GM23338 (cell line): ENCODE measurements at regions not wholly inside any gene's neighbourhood (a gene's known extent, or its start where the extent isn't known, plus 50 kb on each side); places are given as distances from the start of the nearest gene placed in this dataset.

Source experiments
- ATAC-seq: fragments of 200-7000 bp; cut with Tn5 transposase; 3 replicates; pipeline ENCODE4 v1.9.1; 2020
- DNase-seq: peaks from one replicate; pipeline ENCODE4 v3.0.0-alpha.2; 2015; ENCODE audit warnings: low spot score
- H2AFZ ChIP-seq: fragments of 200-600 bp; sonication (generic); 2 replicates; pipeline ENCODE4 v1.8.0; 2016; ENCODE audit warnings: antibody characterized with exemption, mild to moderate bottlenecking, moderate library complexity
- H3F3A ChIP-seq: fragments of 200-600 bp; sonication (generic); replicated peaks from 2 replicates; pipeline ENCODE4 v1.8.0; 2017; ENCODE audit warnings: antibody characterized with exemption, mixed run types, low read depth
- H3K27ac ChIP-seq: fragments of 200-600 bp; sonication (generic); 2 replicates; pipeline ENCODE4 v1.6.1; 2016; ENCODE audit warnings: low read depth
- H3K27me3 ChIP-seq: fragments of 200-600 bp; sonication (generic); 2 replicates; pipeline ENCODE4 v1.8.0; 2016; ENCODE audit warnings: mild to moderate bottlenecking, mixed run types, moderate library complexity; ENCODE audit not compliant: insufficient read depth
- H3K36me3 ChIP-seq: fragments of 200-600 bp; sonication (generic); 2 replicates; pipeline ENCODE4 v1.8.0; 2016; ENCODE audit warnings: mild to moderate bottlenecking; ENCODE audit not compliant: insufficient read depth
- H3K4me1 ChIP-seq: fragments of 200-600 bp; sonication (generic); 2 replicates; pipeline ENCODE4 v1.8.0; 2016; ENCODE audit warnings: mild to moderate bottlenecking, moderate library complexity; ENCODE audit not compliant: insufficient read depth
- H3K4me2 ChIP-seq: fragments of 200-600 bp; sonication (generic); 2 replicates; pipeline ENCODE4 v1.7.1; 2017; ENCODE audit warnings: mixed run types
- H3K4me3 ChIP-seq: fragments of 200-600 bp; sonication (generic); 2 replicates; pipeline ENCODE4 v1.6.1; 2016; ENCODE audit warnings: mixed run types
- H3K79me2 ChIP-seq: fragments of 200-600 bp; sonication (generic); replicated peaks from 2 replicates; pipeline ENCODE4 v1.8.0; 2017; ENCODE audit warnings: mild to moderate bottlenecking; ENCODE audit not compliant: insufficient read depth
- H3K9me2 ChIP-seq: fragments of 200-600 bp; sonication (generic); 2 replicates; pipeline ENCODE4 v1.8.0; 2017; ENCODE audit not compliant: insufficient read depth
- H4K20me1 ChIP-seq: fragments of 200-600 bp; sonication (generic); replicated peaks from 2 replicates; pipeline ENCODE4 v1.8.0; 2017; ENCODE audit warnings: mild to moderate bottlenecking; ENCODE audit not compliant: insufficient read depth
- H3K27ac Mint-ChIP-seq: 2 replicates; pipeline ENCODE4 v1.8.0; 2020; ENCODE audit warnings: inconsistent platforms, mild to moderate bottlenecking, moderate library complexity, mixed read lengths
- H3K27me3 Mint-ChIP-seq: 3 replicates; pipeline ENCODE4 v1.8.0; 2022; ENCODE audit warnings: low read depth, mild to moderate bottlenecking, moderate library complexity, mixed read lengths, inconsistent platforms; ENCODE audit not compliant: insufficient read depth, poor library complexity
- H3K36me3 Mint-ChIP-seq: 3 replicates; pipeline ENCODE4 v1.8.0; 2021; ENCODE audit warnings: low read depth, mild to moderate bottlenecking, inconsistent platforms, moderate library complexity, mixed read lengths
- H3K4me1 Mint-ChIP-seq: 3 replicates; pipeline ENCODE4 v1.8.0; 2020; ENCODE audit warnings: mild to moderate bottlenecking, inconsistent platforms, mixed read lengths
- H3K4me3 Mint-ChIP-seq: 3 replicates; pipeline ENCODE4 v1.8.0; 2021; ENCODE audit warnings: moderate library complexity, mild to moderate bottlenecking, inconsistent platforms, mixed read lengths
- H3K9me3 Mint-ChIP-seq: 3 replicates; pipeline ENCODE4 v1.8.0; 2020; ENCODE audit warnings: moderate library complexity, mild to moderate bottlenecking, inconsistent platforms, mixed read lengths
- CREB1 ChIP-seq: fragments of 250-450 bp; sonication (Bioruptor Pico); IDR thresholded peaks from 2 replicates; pipeline ENCODE4 v1.5.0; 2020; ENCODE audit warnings: low read depth, mild to moderate bottlenecking, moderate library complexity
- EZH2 ChIP-seq: fragments of 200-600 bp; sonication (generic); IDR thresholded peaks from one replicate; pipeline ENCODE4 v1.8.0; 2017; ENCODE audit warnings: antibody characterized with exemption, mild to moderate bottlenecking, low read depth; ENCODE audit not compliant: unreplicated experiment
- EZH2phosphoT487 ChIP-seq: fragments of 200-600 bp; sonication (generic); IDR thresholded peaks from one replicate; pipeline ENCODE4 v1.8.1; 2018; ENCODE audit warnings: antibody characterized with exemption; ENCODE audit not compliant: unreplicated experiment
- JUNB ChIP-seq: IDR thresholded peaks from one replicate; pipeline ENCODE4 v1.6.1; 2016; ENCODE audit warnings: antibody characterized with exemption; ENCODE audit not compliant: unreplicated experiment
- NANOG ChIP-seq: IDR thresholded peaks from 2 replicates; pipeline ENCODE4 v1.6.1; 2016; ENCODE audit warnings: antibody characterized with exemption, borderline replicate concordance
- POLR2AphosphoS5 ChIP-seq: IDR thresholded peaks from 2 replicates; pipeline ENCODE4 v1.6.1; 2016; ENCODE audit warnings: antibody characterized with exemption, low read depth
- STAT1 ChIP-seq: IDR thresholded peaks from one replicate; pipeline ENCODE4 v1.6.1; 2016; ENCODE audit warnings: antibody characterized with exemption; ENCODE audit not compliant: unreplicated experiment
- ZNF114 ChIP-seq: fragments of 250-450 bp; sonication (Bioruptor Pico); IDR thresholded peaks from 2 replicates; pipeline ENCODE4 v1.5.0; 2020; ENCODE audit warnings: mild to moderate bottlenecking, moderate library complexity
- ZNF331 ChIP-seq: fragments of 250-450 bp; sonication (Bioruptor Pico); IDR thresholded peaks from 2 replicates; pipeline ENCODE4 v1.5.0; 2020; ENCODE audit warnings: low read depth, mild to moderate bottlenecking, moderate library complexity
- TF ChIP-seq, protein P1 (sequence below), 2 experiments: fragments of 200-600 bp in 1 of 2; sonication (generic) in 1 of 2; conservative IDR thresholded peaks; 2 replicates each; pipeline versions ENCODE4 v1.5.1 to v1.6.1; 2016 to 2017; ENCODE audit warnings: antibody characterized with exemption in 2 of 2, low read depth in 2 of 2, mild to moderate bottlenecking in 2 of 2, moderate library complexity in 1 of 2
- TF ChIP-seq, protein P2 (sequence below): IDR thresholded peaks from one replicate; pipeline ENCODE4 v1.6.1; 2018; ENCODE audit warnings: antibody characterized with exemption; ENCODE audit not compliant: unreplicated experiment
- TF ChIP-seq, protein P3 (sequence below): IDR thresholded peaks from 2 replicates; pipeline ENCODE4 v1.6.1; 2016; ENCODE audit warnings: antibody characterized with exemption

DNA sequence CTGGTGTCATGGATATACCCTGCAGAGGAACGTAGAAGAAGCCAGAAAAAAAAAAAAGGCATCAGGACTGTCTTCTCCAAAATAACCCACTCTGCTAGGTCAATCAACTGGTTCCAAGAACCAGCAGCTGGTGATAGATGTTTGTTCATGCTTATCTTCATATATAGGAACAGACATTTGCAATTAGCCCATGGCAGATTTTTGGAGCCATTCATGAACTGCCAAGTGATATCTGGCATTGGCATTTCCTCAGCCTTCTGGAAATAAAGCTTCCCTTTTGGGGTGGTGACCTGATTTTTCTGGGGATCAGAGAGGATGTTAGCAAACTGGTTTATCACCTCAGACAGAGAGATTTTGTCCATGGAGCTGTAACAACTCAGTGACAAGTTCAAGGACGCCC lies 234.9 kb downstream of the OSR1 start (continued):
- TF ChIP-seq EZH2 (no peak), STAT1 (no peak), JUNB (no peak), EZH2phosphoT487 (no peak), CREB1 (CRISPR knock-in tag) (no peak), POLR2AphosphoS5 (no peak)
- TF ChIP-seq, protein P1, sequence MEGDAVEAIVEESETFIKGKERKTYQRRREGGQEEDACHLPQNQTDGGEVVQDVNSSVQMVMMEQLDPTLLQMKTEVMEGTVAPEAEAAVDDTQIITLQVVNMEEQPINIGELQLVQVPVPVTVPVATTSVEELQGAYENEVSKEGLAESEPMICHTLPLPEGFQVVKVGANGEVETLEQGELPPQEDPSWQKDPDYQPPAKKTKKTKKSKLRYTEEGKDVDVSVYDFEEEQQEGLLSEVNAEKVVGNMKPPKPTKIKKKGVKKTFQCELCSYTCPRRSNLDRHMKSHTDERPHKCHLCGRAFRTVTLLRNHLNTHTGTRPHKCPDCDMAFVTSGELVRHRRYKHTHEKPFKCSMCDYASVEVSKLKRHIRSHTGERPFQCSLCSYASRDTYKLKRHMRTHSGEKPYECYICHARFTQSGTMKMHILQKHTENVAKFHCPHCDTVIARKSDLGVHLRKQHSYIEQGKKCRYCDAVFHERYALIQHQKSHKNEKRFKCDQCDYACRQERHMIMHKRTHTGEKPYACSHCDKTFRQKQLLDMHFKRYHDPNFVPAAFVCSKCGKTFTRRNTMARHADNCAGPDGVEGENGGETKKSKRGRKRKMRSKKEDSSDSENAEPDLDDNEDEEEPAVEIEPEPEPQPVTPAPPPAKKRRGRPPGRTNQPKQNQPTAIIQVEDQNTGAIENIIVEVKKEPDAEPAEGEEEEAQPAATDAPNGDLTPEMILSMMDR (conservative IDR thresholded peaks at IDR 0.05; ENCODE audit: low read depth in 2 of 2) = no peak
- TF ChIP-seq, protein P2, sequence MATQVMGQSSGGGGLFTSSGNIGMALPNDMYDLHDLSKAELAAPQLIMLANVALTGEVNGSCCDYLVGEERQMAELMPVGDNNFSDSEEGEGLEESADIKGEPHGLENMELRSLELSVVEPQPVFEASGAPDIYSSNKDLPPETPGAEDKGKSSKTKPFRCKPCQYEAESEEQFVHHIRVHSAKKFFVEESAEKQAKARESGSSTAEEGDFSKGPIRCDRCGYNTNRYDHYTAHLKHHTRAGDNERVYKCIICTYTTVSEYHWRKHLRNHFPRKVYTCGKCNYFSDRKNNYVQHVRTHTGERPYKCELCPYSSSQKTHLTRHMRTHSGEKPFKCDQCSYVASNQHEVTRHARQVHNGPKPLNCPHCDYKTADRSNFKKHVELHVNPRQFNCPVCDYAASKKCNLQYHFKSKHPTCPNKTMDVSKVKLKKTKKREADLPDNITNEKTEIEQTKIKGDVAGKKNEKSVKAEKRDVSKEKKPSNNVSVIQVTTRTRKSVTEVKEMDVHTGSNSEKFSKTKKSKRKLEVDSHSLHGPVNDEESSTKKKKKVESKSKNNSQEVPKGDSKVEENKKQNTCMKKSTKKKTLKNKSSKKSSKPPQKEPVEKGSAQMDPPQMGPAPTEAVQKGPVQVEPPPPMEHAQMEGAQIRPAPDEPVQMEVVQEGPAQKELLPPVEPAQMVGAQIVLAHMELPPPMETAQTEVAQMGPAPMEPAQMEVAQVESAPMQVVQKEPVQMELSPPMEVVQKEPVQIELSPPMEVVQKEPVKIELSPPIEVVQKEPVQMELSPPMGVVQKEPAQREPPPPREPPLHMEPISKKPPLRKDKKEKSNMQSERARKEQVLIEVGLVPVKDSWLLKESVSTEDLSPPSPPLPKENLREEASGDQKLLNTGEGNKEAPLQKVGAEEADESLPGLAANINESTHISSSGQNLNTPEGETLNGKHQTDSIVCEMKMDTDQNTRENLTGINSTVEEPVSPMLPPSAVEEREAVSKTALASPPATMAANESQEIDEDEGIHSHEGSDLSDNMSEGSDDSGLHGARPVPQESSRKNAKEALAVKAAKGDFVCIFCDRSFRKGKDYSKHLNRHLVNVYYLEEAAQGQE = no peak

- H3K4me3 Mint-ChIP-seq = no peak overlapping the region
- H3K9me2 ChIP-seq = peaks cover 10% of the 10 kb centered on the region
- H3K27ac ChIP-seq = no peak overlapping the region
- no peak overlapping the region for H3K4me3 ChIP-seq
- peaks cover 6% of the 10 kb centered on the region for H3K9me3 Mint-ChIP-seq
- H3K27ac Mint-ChIP-seq = no peak overlapping the region
- no peaks in the 10 kb centered on the region for H3F3A ChIP-seq
- no peak overlapping the region for H2AFZ ChIP-seq
- no peaks in the 10 kb centered on the region for H3K36me3 ChIP-seq
- no peaks in the 10 kb centered on the region for H3K27me3 Mint-ChIP-seq
- H3K4me1 ChIP-seq = no peaks in the 10 kb centered on the region
- H4K20me1 ChIP-seq = no peaks in the 10 kb centered on the region
- no peak overlapping the region for H3K4me2 ChIP-seq
- no peak for ATAC-seq
- no peaks in the 10 kb centered on the region for H3K79me2 ChIP-seq
- no peak for DNase-seq
- no peaks in the 10 kb centered on the region for H3K4me1 Mint-ChIP-seq
- no peaks in the 10 kb centered on the region; the same call in 2 of the 3 replicates for H3K36me3 Mint-ChIP-seq
- no peaks in the 10 kb centered on the region for H3K27me3 ChIP-seq
- TF ChIP-seq, protein P2 = no peak
- TF ChIP-seq NANOG (no peak), CREB1 (CRISPR knock-in tag) (no peak), ZNF114 (CRISPR knock-in tag) (no peak), ZNF331 (no peak), EZH2phosphoT487 (no peak), JUNB (no peak)
- TF ChIP-seq, protein P1 (conservative IDR thresholded peaks at IDR 0.05; ENCODE audit: low read depth in 2 of 2) = no peak
- TF ChIP-seq, protein P3, sequence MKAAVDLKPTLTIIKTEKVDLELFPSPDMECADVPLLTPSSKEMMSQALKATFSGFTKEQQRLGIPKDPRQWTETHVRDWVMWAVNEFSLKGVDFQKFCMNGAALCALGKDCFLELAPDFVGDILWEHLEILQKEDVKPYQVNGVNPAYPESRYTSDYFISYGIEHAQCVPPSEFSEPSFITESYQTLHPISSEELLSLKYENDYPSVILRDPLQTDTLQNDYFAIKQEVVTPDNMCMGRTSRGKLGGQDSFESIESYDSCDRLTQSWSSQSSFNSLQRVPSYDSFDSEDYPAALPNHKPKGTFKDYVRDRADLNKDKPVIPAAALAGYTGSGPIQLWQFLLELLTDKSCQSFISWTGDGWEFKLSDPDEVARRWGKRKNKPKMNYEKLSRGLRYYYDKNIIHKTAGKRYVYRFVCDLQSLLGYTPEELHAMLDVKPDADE = no peak
Measured at GRCh38 chr2:19122220-19122619, 236.2 kb downstream of the OSR1 start.
